ENCODE measurements at regions not wholly inside any gene's neighbourhood (a gene's known extent, or its start where the extent isn't known, plus 50 kb on each side); places are given as distances from the start of the nearest gene placed in this dataset.
"Not testable (repeated sequence)": the region's sequence is repeated elsewhere in the genome, so short reads cannot be mapped to it uniquely, and the experiment has no call there.

GRCh38 chr10:28370107-28370835 lies 67.4 kb upstream of the MPP7 start:
- POLR2A ChIA-PET, result no interaction called here
- CTCF ChIA-PET, result no interaction called here
- BruUV-seq (replicated peaks), result no TSS peak
- in situ Hi-C loops (cut with HindIII; ENCODE audit: low pct_unique_long_range_greater_than_20kb, low sequenced_read_pairs), result no loop called here
- no peak for TF ChIP-seq POLR2AphosphoS5 (IDR thresholded peaks at IDR 0.05; ENCODE audit: low read depth, low read length)
- no peak for TF ChIP-seq CTCF (IDR thresholded peaks at IDR 0.05)
- TF ChIP-seq REST (IDR thresholded peaks at IDR 0.05; ENCODE audit: insufficient read depth in 1 of 2, low read depth in 2 of 2, low read length in 1 of 2), result no peak
- no peak for TF ChIP-seq TCF7L2 (IDR thresholded peaks at IDR 0.05; ENCODE audit: low read depth, low read length)
- no peak for TF ChIP-seq SIN3A (IDR thresholded peaks at IDR 0.05; ENCODE audit: borderline replicate concordance, insufficient read depth, low read depth, low read length)
- Histone ChIP-seq H3K4me1 (ENCODE audit: control insufficient read depth, insufficient read depth, low read length) (no peaks in the 10 kb centered on the region), H3K36me3 (ENCODE audit: control insufficient read depth, insufficient read depth, low read length) (no peaks in the 10 kb centered on the region), H3K27me3 (ENCODE audit: control insufficient read depth, insufficient read depth, low read length) (no peaks in the 10 kb centered on the region), H3K27ac (ENCODE audit: low read length) (no peak overlapping the region), H3K9me3 (ENCODE audit: control insufficient read depth, insufficient read depth, low read depth, low read length) (no peaks in the 10 kb centered on the region), H3K4me3 (ENCODE audit: low read depth in 2 of 2, low read length in 2 of 2) (no peak overlapping the region)
- ATAC-seq (no peak), DNase-seq (ENCODE audit: low read depth, low spot score) (no peak)
- intact Hi-C loops (cut with micrococcal nuclease; ENCODE audit: unreplicated experiment), result no loop called here

GRCh38 chr10:28371638-28372037 lies 68.8 kb upstream of the MPP7 start:
- H3K27me3 ChIP-seq (ENCODE audit: control insufficient read depth, insufficient read depth, low read length); H3K27ac ChIP-seq (ENCODE audit: low read length); POLR2A ChIA-PET; CTCF ChIA-PET; DNase-seq (ENCODE audit: low read depth, low spot score); intact Hi-C loops (cut with micrococcal nuclease; ENCODE audit: unreplicated experiment); ATAC-seq; in situ Hi-C loops (cut with HindIII; ENCODE audit: low pct_unique_long_range_greater_than_20kb, low sequenced_read_pairs); H3K4me1 ChIP-seq (ENCODE audit: control insufficient read depth, insufficient read depth, low read length); H3K9me3 ChIP-seq (ENCODE audit: control insufficient read depth, insufficient read depth, low read depth, low read length); H3K36me3 ChIP-seq (ENCODE audit: control insufficient read depth, insufficient read depth, low read length); BruUV-seq (replicated peaks); H3K4me3 ChIP-seq (ENCODE audit: low read depth in 2 of 2, low read length in 2 of 2): not testable (repeated sequence)

GRCh38 chr10:28374036-28374435 lies 71.2 kb upstream of the MPP7 start:
- ATAC-seq (no peak), DNase-seq (ENCODE audit: low read depth, low spot score) (no peak)
- ChIA-PET POLR2A (no interaction called here), CTCF (no interaction called here)
- intact Hi-C loops (cut with micrococcal nuclease; ENCODE audit: unreplicated experiment) (no loop called here), in situ Hi-C loops (cut with HindIII; ENCODE audit: low pct_unique_long_range_greater_than_20kb, low sequenced_read_pairs) (no loop called here)
- Histone ChIP-seq H3K36me3 (ENCODE audit: control insufficient read depth, insufficient read depth, low read length) (no peaks in the 10 kb centered on the region), H3K9me3 (ENCODE audit: control insufficient read depth, insufficient read depth, low read depth, low read length) (no peaks in the 10 kb centered on the region), H3K4me3 (ENCODE audit: low read depth in 2 of 2, low read length in 2 of 2) (no peak overlapping the region), H3K27me3 (ENCODE audit: control insufficient read depth, insufficient read depth, low read length) (no peaks in the 10 kb centered on the region), H3K4me1 (ENCODE audit: control insufficient read depth, insufficient read depth, low read length) (no peaks in the 10 kb centered on the region), H3K27ac (ENCODE audit: low read length) (no peak overlapping the region)
- TF ChIP-seq SIN3A (IDR thresholded peaks at IDR 0.05; ENCODE audit: borderline replicate concordance, insufficient read depth, low read depth, low read length) (no peak), CTCF (IDR thresholded peaks at IDR 0.05) (no peak), REST (IDR thresholded peaks at IDR 0.05; ENCODE audit: insufficient read depth in 1 of 2, low read depth in 2 of 2, low read length in 1 of 2) (no peak), POLR2AphosphoS5 (IDR thresholded peaks at IDR 0.05; ENCODE audit: low read depth, low read length) (no peak), TCF7L2 (IDR thresholded peaks at IDR 0.05; ENCODE audit: low read depth, low read length) (no peak)
- no TSS peak for BruUV-seq (replicated peaks)

Data from Panc1 (cell line).